ENCODE measurements at regions not wholly inside any gene's neighbourhood (a gene's known extent, or its start where the extent isn't known, plus 50 kb on each side); places are given as distances from the start of the nearest gene placed in this dataset.

- TF ChIP-seq CTCF (IDR thresholded peaks at IDR 0.05; ENCODE audit: poor library complexity), result no peak
- no peak for TF ChIP-seq EZH2 (IDR thresholded peaks at IDR 0.05; ENCODE audit: borderline replicate concordance)
- no peak for TF ChIP-seq EZH2phosphoT487 (IDR thresholded peaks at IDR 0.05; ENCODE audit: low read depth, severe bottlenecking, unreplicated experiment)
These were observed 655.8 kb downstream of the PCDH7 start for GRCh38 chr4:31375936-31376335.
